ENCODE measurements at regions not wholly inside any gene's neighbourhood (a gene's known extent, or its start where the extent isn't known, plus 50 kb on each side); places are given as distances from the start of the nearest gene placed in this dataset.

- DNase-seq (ENCODE audit: low read depth) (no peak), FAIRE-seq (no peak)
- Histone ChIP-seq H3K36me3 (ENCODE audit: control insufficient read depth, insufficient read depth, low read length) (no peaks in the 10 kb centered on the region), H3K27me3 (ENCODE audit: control insufficient read depth, insufficient read depth, low read length) (no peaks in the 10 kb centered on the region), H3K4me3 (ENCODE audit: low read depth, low read length) (no peak overlapping the region)
- TF ChIP-seq, protein P1, sequence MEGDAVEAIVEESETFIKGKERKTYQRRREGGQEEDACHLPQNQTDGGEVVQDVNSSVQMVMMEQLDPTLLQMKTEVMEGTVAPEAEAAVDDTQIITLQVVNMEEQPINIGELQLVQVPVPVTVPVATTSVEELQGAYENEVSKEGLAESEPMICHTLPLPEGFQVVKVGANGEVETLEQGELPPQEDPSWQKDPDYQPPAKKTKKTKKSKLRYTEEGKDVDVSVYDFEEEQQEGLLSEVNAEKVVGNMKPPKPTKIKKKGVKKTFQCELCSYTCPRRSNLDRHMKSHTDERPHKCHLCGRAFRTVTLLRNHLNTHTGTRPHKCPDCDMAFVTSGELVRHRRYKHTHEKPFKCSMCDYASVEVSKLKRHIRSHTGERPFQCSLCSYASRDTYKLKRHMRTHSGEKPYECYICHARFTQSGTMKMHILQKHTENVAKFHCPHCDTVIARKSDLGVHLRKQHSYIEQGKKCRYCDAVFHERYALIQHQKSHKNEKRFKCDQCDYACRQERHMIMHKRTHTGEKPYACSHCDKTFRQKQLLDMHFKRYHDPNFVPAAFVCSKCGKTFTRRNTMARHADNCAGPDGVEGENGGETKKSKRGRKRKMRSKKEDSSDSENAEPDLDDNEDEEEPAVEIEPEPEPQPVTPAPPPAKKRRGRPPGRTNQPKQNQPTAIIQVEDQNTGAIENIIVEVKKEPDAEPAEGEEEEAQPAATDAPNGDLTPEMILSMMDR (IDR thresholded peaks at IDR 0.05; ENCODE audit: insufficient read depth, low read length, severe bottlenecking): no peak
Observed at GRCh38 chr3:79848876-79849275, 81.1 kb upstream of the ROBO1 start.

GRCh38 chr3:79847928-79848327 lies 80.1 kb upstream of the ROBO1 start:
- TF ChIP-seq, protein P1 (IDR thresholded peaks at IDR 0.05; ENCODE audit: insufficient read depth, low read length, severe bottlenecking): no peak
- no peak for FAIRE-seq

GRCh38 chr3:79846148-79846933 lies 78.5 kb upstream of the ROBO1 start:
- no peak overlapping the region for H3K4me3 ChIP-seq (ENCODE audit: low read depth, low read length)
- no peaks in the 10 kb centered on the region for H3K36me3 ChIP-seq (ENCODE audit: control insufficient read depth, insufficient read depth, low read length)
- FAIRE-seq: no peak
- TF ChIP-seq, protein P1 (IDR thresholded peaks at IDR 0.05; ENCODE audit: insufficient read depth, low read length, severe bottlenecking): peak; percentile 19
- no peak for DNase-seq (ENCODE audit: low read depth)
- no peaks in the 10 kb centered on the region for H3K27me3 ChIP-seq (ENCODE audit: control insufficient read depth, insufficient read depth, low read length)

More at GRCh38 chr3:79847928-79848327, 80.1 kb upstream of the ROBO1 start:
- no peak for DNase-seq (ENCODE audit: low read depth)
- H3K4me3 ChIP-seq (ENCODE audit: low read depth, low read length): no peak overlapping the region
- no peaks in the 10 kb centered on the region for H3K27me3 ChIP-seq (ENCODE audit: control insufficient read depth, insufficient read depth, low read length)
- H3K36me3 ChIP-seq (ENCODE audit: control insufficient read depth, insufficient read depth, low read length): no peaks in the 10 kb centered on the region

- H3K4me3 ChIP-seq (ENCODE audit: low read depth, low read length): no peak overlapping the region
- TF ChIP-seq, protein P1 (IDR thresholded peaks at IDR 0.05; ENCODE audit: insufficient read depth, low read length, severe bottlenecking): no peak
- FAIRE-seq (no peak), DNase-seq (ENCODE audit: low read depth) (no peak)
- no peaks in the 10 kb centered on the region for H3K36me3 ChIP-seq (ENCODE audit: control insufficient read depth, insufficient read depth, low read length)
- H3K27me3 ChIP-seq (ENCODE audit: control insufficient read depth, insufficient read depth, low read length): no peaks in the 10 kb centered on the region
Observed at GRCh38 chr3:79845546-79845945, 77.7 kb upstream of the ROBO1 start.

DNA sequence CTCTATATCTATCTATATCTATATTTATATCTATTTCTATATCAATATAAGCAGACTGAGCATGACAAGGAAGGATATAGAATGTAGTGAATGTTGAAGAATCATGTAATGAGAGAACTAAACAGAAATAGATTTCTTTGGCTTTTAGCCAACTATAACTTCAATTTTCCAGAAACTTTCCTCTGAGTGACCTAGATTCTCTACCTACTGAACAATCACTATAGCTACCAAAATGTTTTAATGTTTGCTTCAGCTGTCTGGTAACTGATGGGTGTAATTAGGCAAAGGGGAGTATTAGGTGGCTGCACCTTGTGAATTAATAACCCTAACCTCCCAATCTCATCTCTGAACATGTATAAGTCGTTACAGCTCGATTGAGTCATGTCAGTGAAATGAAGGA lies 76.4 kb upstream of the ROBO1 start:
- TF ChIP-seq, protein P1 (IDR thresholded peaks at IDR 0.05; ENCODE audit: insufficient read depth, low read length, severe bottlenecking): no peak
- Histone ChIP-seq H3K36me3 (ENCODE audit: control insufficient read depth, insufficient read depth, low read length) (no peaks in the 10 kb centered on the region), H3K4me3 (ENCODE audit: low read depth, low read length) (no peak overlapping the region), H3K27me3 (ENCODE audit: control insufficient read depth, insufficient read depth, low read length) (no peaks in the 10 kb centered on the region)
- DNase-seq (ENCODE audit: low read depth) (no peak), FAIRE-seq (no peak)

DNA sequence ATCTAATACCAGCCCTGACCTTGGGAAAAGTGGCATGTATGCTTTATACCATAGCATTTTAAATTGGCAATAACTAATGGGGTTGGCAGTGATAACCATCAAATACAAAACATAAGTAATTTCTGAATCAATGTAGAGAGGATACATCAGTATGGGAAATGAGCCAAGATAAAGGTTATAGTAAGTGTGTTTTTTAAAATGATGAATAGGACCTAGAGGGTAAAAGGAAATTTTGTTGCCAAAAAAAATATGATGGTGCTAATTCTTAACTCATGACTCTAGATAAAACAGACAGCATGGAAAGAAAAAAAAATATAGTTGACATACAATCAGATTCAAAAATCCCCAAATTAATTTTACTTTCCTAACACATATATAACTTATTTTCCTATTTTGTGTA lies 75.4 kb upstream of the ROBO1 start:
- H3K36me3 ChIP-seq (ENCODE audit: control insufficient read depth, insufficient read depth, low read length): no peaks in the 10 kb centered on the region
- no peak overlapping the region for H3K4me3 ChIP-seq (ENCODE audit: low read depth, low read length)
- DNase-seq (ENCODE audit: low read depth) (no peak), FAIRE-seq (no peak)
- no peaks in the 10 kb centered on the region for H3K27me3 ChIP-seq (ENCODE audit: control insufficient read depth, insufficient read depth, low read length)
- TF ChIP-seq, protein P1 (IDR thresholded peaks at IDR 0.05; ENCODE audit: insufficient read depth, low read length, severe bottlenecking): no peak

Data from bronchial epithelial cell (primary cell).